CD14-positive monocyte (primary cell): ENCODE measurements at regions not wholly inside any gene's neighbourhood (a gene's known extent, or its start where the extent isn't known, plus 50 kb on each side); places are given as distances from the start of the nearest gene placed in this dataset.

ENCODE experiments used
- DNase-seq, 3 donors: peaks; one replicate each; pipeline ENCODE4 v3.0.0-alpha.2; 2011 to 2022
- H2AFZ ChIP-seq: 2 replicates; pipeline ENCODE4 v1.6.0; 2012; ENCODE audit warnings: mild to moderate bottlenecking, low read depth, low read length, inconsistent platforms; ENCODE audit not compliant: insufficient read depth, poor library complexity, severe bottlenecking
- H3K27ac ChIP-seq, 2 donors: 1 replicate in 1 of 2; 2 replicates in 1 of 2; pipeline ENCODE4 v1.5.1; 2012 to 2013; ENCODE audit warnings: low read length in 2 of 2, control low read depth in 1 of 2, inconsistent platforms in 1 of 2, low read depth in 1 of 2, mild to moderate bottlenecking in 1 of 2
- H3K27me3 ChIP-seq, 2 donors: one replicate each; pipeline versions ENCODE4 v1.6.0 to v1.6.1; 2011 to 2013; ENCODE audit warnings: low read length in 2 of 2; ENCODE audit not compliant: control insufficient read depth in 2 of 2, insufficient read depth in 2 of 2
- H3K36me3 ChIP-seq, 2 donors: replicated peaks in 1 of 2; 1 replicate in 1 of 2; 2 replicates in 1 of 2; pipeline versions ENCODE4 v1.5.1 to v1.6.1; 2012 to 2013; ENCODE audit warnings: low read length in 2 of 2, control low read depth in 1 of 2, inconsistent platforms in 1 of 2, mild to moderate bottlenecking in 1 of 2; ENCODE audit not compliant: insufficient read depth in 2 of 2, control insufficient read depth in 1 of 2
- H3K4me1 ChIP-seq, 2 donors: 1 replicate in 1 of 2; 2 replicates in 1 of 2; pipeline versions ENCODE4 v1.5.1 to v1.6.1; 2012 to 2013; ENCODE audit warnings: low read length in 2 of 2, control low read depth in 1 of 2, inconsistent platforms in 1 of 2, mild to moderate bottlenecking in 1 of 2, moderate library complexity in 1 of 2; ENCODE audit not compliant: insufficient read depth in 2 of 2, control insufficient read depth in 1 of 2
- H3K4me2 ChIP-seq: replicated peaks from 2 replicates; pipeline ENCODE3; 2012; ENCODE audit warnings: low read length, moderate library complexity, mild to moderate bottlenecking; ENCODE audit not compliant: poor library complexity, severe bottlenecking; ENCODE audit errors: extremely low read depth
- H3K4me3 ChIP-seq, 3 experiments: fragments of 200-600 bp in 1 of 3; sonication (generic) in 1 of 3; replicated peaks in 1 of 3; 1 replicate in 2 of 3; 2 replicates in 1 of 3; pipeline ENCODE4 v1.5.1; 2011 to 2013; ENCODE audit warnings: low read length in 3 of 3, mild to moderate bottlenecking in 3 of 3, control low read depth in 2 of 3, low read depth in 2 of 3, inconsistent platforms in 1 of 3, moderate library complexity in 1 of 3
- H3K79me2 ChIP-seq: 2 replicates; pipeline ENCODE4 v1.6.0; 2012; ENCODE audit warnings: mild to moderate bottlenecking, control low read depth, inconsistent platforms, low read length, moderate library complexity; ENCODE audit not compliant: insufficient read depth
- H3K9ac ChIP-seq: 2 replicates; pipeline ENCODE4 v1.6.0; 2017; ENCODE audit warnings: low read length, mild to moderate bottlenecking; ENCODE audit not compliant: insufficient read depth, poor library complexity, severe bottlenecking
- H3K9me3 ChIP-seq, 2 donors: replicated peaks in 1 of 2; 1 replicate in 1 of 2; 2 replicates in 1 of 2; pipeline versions ENCODE4 v1.5.1 to v1.6.1; 2012 to 2013; ENCODE audit warnings: low read length in 2 of 2, control low read depth in 1 of 2; ENCODE audit not compliant: control insufficient read depth in 1 of 2, insufficient read depth in 1 of 2
- H4K20me1 ChIP-seq: 2 replicates; pipeline ENCODE4 v1.6.0; 2012; ENCODE audit warnings: mild to moderate bottlenecking, low read length, control low read depth, moderate library complexity; ENCODE audit not compliant: insufficient read depth
- H3K27ac Mint-ChIP-seq, 7 donors: one replicate each; pipeline ENCODE4 v1.8.0; 2020; ENCODE audit warnings: mild to moderate bottlenecking in 7 of 7, mixed read lengths in 7 of 7, moderate library complexity in 6 of 7, inconsistent platforms in 2 of 7
- H3K27me3 Mint-ChIP-seq, 3 donors: one replicate each; pipeline ENCODE4 v1.8.0; 2021 to 2022; ENCODE audit warnings: low read depth in 3 of 3, mild to moderate bottlenecking in 3 of 3, mixed read lengths in 3 of 3, moderate library complexity in 3 of 3, inconsistent platforms in 1 of 3
- H3K36me3 Mint-ChIP-seq, 2 donors: one replicate each; pipeline ENCODE4 v1.8.0; 2020; ENCODE audit warnings: mixed read lengths in 2 of 2, inconsistent platforms in 1 of 2, mild to moderate bottlenecking in 1 of 2
- H3K4me1 Mint-ChIP-seq: one replicate; pipeline ENCODE4 v1.8.0; 2020; ENCODE audit warnings: mild to moderate bottlenecking, mixed read lengths
- H3K4me3 Mint-ChIP-seq, 2 donors: one replicate each; pipeline ENCODE4 v1.8.0; 2020; ENCODE audit warnings: mild to moderate bottlenecking in 2 of 2, mixed read lengths in 2 of 2, moderate library complexity in 1 of 2
- H3K9me3 Mint-ChIP-seq, 7 donors: one replicate each; pipeline ENCODE4 v1.8.0; 2020 to 2022; ENCODE audit warnings: mixed read lengths in 7 of 7, mild to moderate bottlenecking in 6 of 7, moderate library complexity in 6 of 7, inconsistent platforms in 2 of 7
- WGBS: methylation state at CpG from one replicate; pipeline ENCODE4 v1.1.5; 2013; ENCODE audit warnings: missing lambda C conversion rate; ENCODE audit not compliant: insufficient coverage; 5-methylcytosine and 5-hydroxymethylcytosine counted together
- intact Hi-C, 2 donors: fragments of 100-400 bp; cut with micrococcal nuclease; formaldehyde crosslinking; loops; one replicate each; pipeline versions ENCODE4 v1.15.0 to v1.15.1; 2023
- TF ChIP-seq, protein P1 (sequence below): fragments of 200-600 bp; IDR thresholded peaks from one replicate; pipeline ENCODE4 v1.8.0; 2022; ENCODE audit warnings: antibody characterized with exemption, mild to moderate bottlenecking

DNA sequence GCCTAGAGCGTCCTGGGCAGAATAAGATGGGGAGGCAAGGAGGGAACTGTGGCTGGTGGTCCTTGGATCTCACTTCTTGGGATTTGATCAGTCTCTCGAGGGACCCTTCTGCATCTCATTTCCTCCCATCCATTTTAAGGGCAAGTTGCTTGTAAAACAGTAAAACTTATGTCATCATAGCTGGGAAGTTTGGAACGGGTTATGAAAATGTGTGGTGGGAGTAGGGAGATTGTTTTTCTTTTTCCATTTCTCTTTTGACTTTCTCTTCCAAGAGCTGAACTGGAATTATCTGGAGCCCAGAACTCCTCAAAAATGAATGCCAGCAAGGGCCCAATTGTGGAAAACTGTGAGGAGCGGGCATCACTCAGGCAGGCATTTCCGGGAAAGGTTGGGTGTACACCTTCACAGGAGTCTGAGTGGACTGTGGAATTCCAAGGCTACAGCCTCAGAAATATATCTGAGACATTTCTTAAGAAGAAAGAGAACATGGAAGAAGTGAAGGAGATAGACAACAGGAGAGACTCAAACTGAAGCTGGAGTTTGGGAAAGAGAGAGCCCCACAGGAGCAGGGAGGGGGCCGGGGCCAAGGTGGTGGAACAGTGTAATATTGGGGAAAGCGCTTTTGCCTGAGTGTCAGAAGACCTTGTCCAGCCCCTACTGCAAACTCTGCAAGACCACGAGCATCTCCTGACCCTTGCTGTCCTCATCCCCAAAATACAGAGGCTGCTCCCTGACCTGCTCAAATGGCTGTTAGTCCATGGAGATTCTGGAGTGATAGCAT, 185.1 kb downstream of the FOXD2 start:
- intact Hi-C loops: no loop called here
- H3K9me3 Mint-ChIP-seq: peaks cover 0 to 1% (median 0%) of the 10 kb centered on the region in 7 donors

GRCh38 chr1:47623557-47623940, 185.7 kb downstream of the FOXD2 start:
- Histone ChIP-seq H2AFZ (no peak overlapping the region), H3K36me3 (no peaks in the 10 kb centered on the region), H3K4me2 (no peak overlapping the region), H3K27me3 (no peaks in the 10 kb centered on the region), H4K20me1 (no peaks in the 10 kb centered on the region), H3K27ac (no peak overlapping the region), H3K9ac (no peak overlapping the region), H3K79me2 (no peaks in the 10 kb centered on the region), H3K4me3 (no peak overlapping the region), H3K9me3 (no peaks in the 10 kb centered on the region), H3K4me1 (no peaks in the 10 kb centered on the region)
- 83% methylated on average over 2 of the region's 5 CpGs for WGBS
- DNase-seq: no peak
- peaks cover 0 to 1% (median 0%) of the 10 kb centered on the region in 7 donors for H3K9me3 Mint-ChIP-seq
- no peak overlapping the region for H3K27ac Mint-ChIP-seq
- H3K36me3 Mint-ChIP-seq: no peaks in the 10 kb centered on the region
- intact Hi-C loops: no loop called here
- H3K4me3 Mint-ChIP-seq: no peak overlapping the region
- TF ChIP-seq, protein P1, sequence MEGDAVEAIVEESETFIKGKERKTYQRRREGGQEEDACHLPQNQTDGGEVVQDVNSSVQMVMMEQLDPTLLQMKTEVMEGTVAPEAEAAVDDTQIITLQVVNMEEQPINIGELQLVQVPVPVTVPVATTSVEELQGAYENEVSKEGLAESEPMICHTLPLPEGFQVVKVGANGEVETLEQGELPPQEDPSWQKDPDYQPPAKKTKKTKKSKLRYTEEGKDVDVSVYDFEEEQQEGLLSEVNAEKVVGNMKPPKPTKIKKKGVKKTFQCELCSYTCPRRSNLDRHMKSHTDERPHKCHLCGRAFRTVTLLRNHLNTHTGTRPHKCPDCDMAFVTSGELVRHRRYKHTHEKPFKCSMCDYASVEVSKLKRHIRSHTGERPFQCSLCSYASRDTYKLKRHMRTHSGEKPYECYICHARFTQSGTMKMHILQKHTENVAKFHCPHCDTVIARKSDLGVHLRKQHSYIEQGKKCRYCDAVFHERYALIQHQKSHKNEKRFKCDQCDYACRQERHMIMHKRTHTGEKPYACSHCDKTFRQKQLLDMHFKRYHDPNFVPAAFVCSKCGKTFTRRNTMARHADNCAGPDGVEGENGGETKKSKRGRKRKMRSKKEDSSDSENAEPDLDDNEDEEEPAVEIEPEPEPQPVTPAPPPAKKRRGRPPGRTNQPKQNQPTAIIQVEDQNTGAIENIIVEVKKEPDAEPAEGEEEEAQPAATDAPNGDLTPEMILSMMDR: no peak
- H3K27me3 Mint-ChIP-seq: peaks cover 1 to 4% (median 3%) of the 10 kb centered on the region in 3 donors
- H3K4me1 Mint-ChIP-seq: no peaks in the 10 kb centered on the region

More for the DNA sequence above, 185.1 kb downstream of the FOXD2 start:
- Histone ChIP-seq H3K4me1 (no peaks in the 10 kb centered on the region), H3K4me2 (no peak overlapping the region), H3K79me2 (no peaks in the 10 kb centered on the region), H3K36me3 (no peaks in the 10 kb centered on the region), H3K4me3 (no peak overlapping the region), H4K20me1 (no peaks in the 10 kb centered on the region), H3K9me3 (no peaks in the 10 kb centered on the region), H3K27me3 (no peaks in the 10 kb centered on the region), H3K9ac (no peak overlapping the region), H3K27ac (no peak overlapping the region), H2AFZ (no peak overlapping the region)
- DNase-seq: no peak
- Mint-ChIP-seq H3K27ac (no peak overlapping the region), H3K4me1 (no peaks in the 10 kb centered on the region), H3K36me3 (no peaks in the 10 kb centered on the region), H3K4me3 (no peak overlapping the region), H3K27me3 (peaks cover 1 to 4% (median 3%) of the 10 kb centered on the region in 3 donors)
- no CpG with 5 or more reads among the region's 8 CpGs for WGBS
- TF ChIP-seq, protein P1: no peak
